B cell (primary cell): ENCODE measurements at regions not wholly inside any gene's neighbourhood (a gene's known extent, or its start where the extent isn't known, plus 50 kb on each side); places are given as distances from the start of the nearest gene placed in this dataset.

Experiments
- ATAC-seq: fragments of 200-7000 bp; cut with Tn5 transposase; one replicate; pipeline ENCODE4 v1.10.0; 2021; ENCODE audit warnings: low read depth, mild to moderate bottlenecking, moderate number of reproducible peaks, moderate library complexity
- CTCF ChIA-PET: fragments of 350-600 bp; sonication (Branson Sonifier 250); formaldehyde crosslinking; loops from one replicate; lab custom pipeline; 2021; ENCODE audit warnings: antibody characterized with exemption, inconsistent platforms; lab: Charles Lee
- POLR2A ChIA-PET: fragments of 350-600 bp; sonication (Branson Sonifier 250); formaldehyde crosslinking; loops from one replicate; lab custom pipeline; 2021; ENCODE audit warnings: antibody characterized with exemption; lab: Charles Lee
- DNase-seq: peaks from one replicate; pipeline ENCODE4 v3.0.0; 2013
- H2AFZ ChIP-seq: 2 replicates; pipeline ENCODE4 v1.6.1; 2012; ENCODE audit warnings: mild to moderate bottlenecking, low read depth, low read length; ENCODE audit not compliant: insufficient read depth, poor library complexity, severe bottlenecking
- H3K27ac ChIP-seq, 2 donors: 1 replicate in 1 of 2; 2 replicates in 1 of 2; pipeline ENCODE4 v1.5.1; 2012 to 2013; ENCODE audit warnings: low read length in 2 of 2, mild to moderate bottlenecking in 2 of 2, moderate library complexity in 1 of 2
- H3K27me3 ChIP-seq, 4 experiments: fragments of 200-600 bp in 1 of 4; sonication (generic) in 1 of 4; replicated peaks in 1 of 4; 1 replicate in 2 of 4; 2 replicates in 2 of 4; pipeline versions ENCODE4 v1.6.1 to v1.7.0; 2013 to 2016; ENCODE audit warnings: low read length in 3 of 4, mild to moderate bottlenecking in 2 of 4, mixed read lengths in 1 of 4, moderate library complexity in 1 of 4; ENCODE audit not compliant: insufficient read depth in 4 of 4, control insufficient read depth in 3 of 4; ENCODE audit errors: control extremely low read depth in 1 of 4
- H3K36me3 ChIP-seq, 2 experiments: replicated peaks in 1 of 2; 1 replicate in 1 of 2; 2 replicates in 1 of 2; pipeline versions ENCODE4 v1.6.1 to v1.7.1; 2013; ENCODE audit warnings: low read length in 1 of 2; ENCODE audit not compliant: insufficient read depth in 2 of 2, control insufficient read depth in 1 of 2; ENCODE audit errors: control extremely low read depth in 1 of 2, extremely low read depth in 1 of 2
- H3K4me1 ChIP-seq, 2 donors: fragments of 200-600 bp in 1 of 2; sonication (generic) in 1 of 2; 1 replicate in 1 of 2; 2 replicates in 1 of 2; pipeline versions ENCODE4 v1.5.1 to v1.6.1; 2013 to 2017; ENCODE audit warnings: low read length in 2 of 2; ENCODE audit not compliant: control insufficient read depth in 2 of 2, insufficient read depth in 2 of 2
- H3K4me2 ChIP-seq: replicated peaks from 2 replicates; pipeline ENCODE3; 2012; ENCODE audit warnings: mild to moderate bottlenecking, low read depth, low read length; ENCODE audit not compliant: poor library complexity, severe bottlenecking
- H3K4me3 ChIP-seq, 5 experiments: fragments of 200-600 bp in 1 of 5; sonication (generic) in 1 of 5; 1 replicate in 3 of 5; 2 replicates in 2 of 5; pipeline versions ENCODE4 v1.5.1 to v1.7.0; 2011 to 2016; ENCODE audit warnings: low read length in 4 of 5, mild to moderate bottlenecking in 4 of 5, low read depth in 2 of 5, control low read depth in 1 of 5, moderate library complexity in 1 of 5; ENCODE audit not compliant: insufficient read depth in 1 of 5; ENCODE audit errors: control extremely low read depth in 1 of 5, extremely low read depth in 1 of 5
- H3K79me2 ChIP-seq: fragments of 200-600 bp; sonication (generic); one replicate; pipeline ENCODE4 v1.6.0; 2016; ENCODE audit warnings: low read length; ENCODE audit not compliant: control insufficient read depth, insufficient read depth
- H3K9ac ChIP-seq: fragments of 200-600 bp; sonication (generic); 2 replicates; pipeline ENCODE4 v1.6.1; 2017; ENCODE audit warnings: mild to moderate bottlenecking, low read length, moderate library complexity
- H3K9me3 ChIP-seq, 3 donors: one replicate each; pipeline versions ENCODE4 v1.6.1 to v1.7.1; 2013; ENCODE audit warnings: low read length in 2 of 3; ENCODE audit not compliant: control insufficient read depth in 2 of 3, insufficient read depth in 1 of 3; ENCODE audit errors: control extremely low read depth in 1 of 3
- H4K20me1 ChIP-seq: 2 replicates; pipeline ENCODE4 v1.6.0; 2012; ENCODE audit warnings: mild to moderate bottlenecking, low read length; ENCODE audit not compliant: insufficient read depth, control insufficient read depth, poor library complexity, severe bottlenecking
- H3K27ac Mint-ChIP-seq: one replicate; pipeline ENCODE4 v1.8.0; 2021; ENCODE audit warnings: mixed read lengths
- H3K27me3 Mint-ChIP-seq: one replicate; pipeline ENCODE4 v1.8.0; 2021; ENCODE audit warnings: mixed read lengths
- H3K4me1 Mint-ChIP-seq: one replicate; pipeline ENCODE4 v1.8.0; 2021; ENCODE audit warnings: mixed read lengths
- H3K4me3 Mint-ChIP-seq: one replicate; pipeline ENCODE4 v1.8.0; 2021; ENCODE audit warnings: mixed read lengths
- H3K9me3 Mint-ChIP-seq: one replicate; pipeline ENCODE4 v1.8.0; 2022; ENCODE audit warnings: mixed read lengths; ENCODE audit not compliant: insufficient read depth
- EZH2 ChIP-seq: IDR thresholded peaks from 2 replicates; pipeline ENCODE4 v1.6.1; 2012; ENCODE audit warnings: borderline replicate concordance, low read depth, mild to moderate bottlenecking, moderate library complexity, low read length; ENCODE audit not compliant: insufficient read depth, poor library complexity, severe bottlenecking
- WGBS: methylation state at CpG from one replicate; pipeline ENCODE4 v1.1.5; 2013; ENCODE audit warnings: missing lambda C conversion rate; ENCODE audit not compliant: insufficient coverage; 5-methylcytosine and 5-hydroxymethylcytosine counted together
- intact Hi-C: fragments of 100-400 bp; cut with micrococcal nuclease; formaldehyde crosslinking; loops from one replicate; pipeline ENCODE4 v1.10.0; 2022
- TF ChIP-seq, protein P1 (sequence below): fragments of 200-600 bp; IDR thresholded peaks from one replicate; pipeline ENCODE4 v1.8.0; 2022; ENCODE audit warnings: antibody characterized with exemption, mild to moderate bottlenecking

DNA sequence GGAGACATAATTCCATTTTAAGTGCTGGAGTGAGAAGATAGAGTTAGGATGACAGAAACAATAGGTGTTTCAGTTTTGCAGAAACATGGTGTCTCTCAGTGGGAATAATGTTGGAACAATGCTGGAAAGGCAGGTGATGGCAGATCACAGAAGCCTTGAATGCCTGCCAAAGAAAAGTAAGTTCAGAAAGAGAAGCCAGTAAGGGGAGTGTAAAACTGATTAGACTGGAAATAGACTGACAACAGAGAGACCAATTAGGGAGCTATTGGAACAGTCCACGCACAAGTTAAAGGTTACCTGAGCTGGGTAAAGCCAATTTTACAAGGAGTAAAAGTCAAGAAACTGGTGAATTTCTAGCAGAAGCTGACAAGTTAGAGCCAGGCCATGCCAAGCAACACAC is 142.9 kb downstream of the TFAP2A start:
- 71% methylated on average over 1 of the region's 1 CpG for WGBS
- no peaks in the 10 kb centered on the region for H3K79me2 ChIP-seq
- DNase-seq (no peak), ATAC-seq (no peak)
- ChIA-PET CTCF (no interaction called here), POLR2A (no interaction called here)
- no peak overlapping the region for H3K9ac ChIP-seq
- H3K4me1 Mint-ChIP-seq = no peaks in the 10 kb centered on the region
- no peak overlapping the region for H3K4me2 ChIP-seq
- H3K27me3 Mint-ChIP-seq = peaks cover 29% of the 10 kb centered on the region
- peaks cover 0 to 9% (median 0%) of the 10 kb centered on the region in 4 experiments for H3K27me3 ChIP-seq
- H3K9me3 Mint-ChIP-seq = no peaks in the 10 kb centered on the region
- H3K4me3 ChIP-seq = no peak overlapping the region
- no peak overlapping the region for H3K4me3 Mint-ChIP-seq
- H3K36me3 ChIP-seq = no peaks in the 10 kb centered on the region
- intact Hi-C loops = no loop called here
- no peaks in the 10 kb centered on the region for H3K4me1 ChIP-seq
- no peak overlapping the region for H2AFZ ChIP-seq
- H3K27ac Mint-ChIP-seq = no peak overlapping the region
- H4K20me1 ChIP-seq = no peaks in the 10 kb centered on the region
- H3K27ac ChIP-seq = no peak overlapping the region
- H3K9me3 ChIP-seq = no peaks in the 10 kb centered on the region
- TF ChIP-seq, protein P1, sequence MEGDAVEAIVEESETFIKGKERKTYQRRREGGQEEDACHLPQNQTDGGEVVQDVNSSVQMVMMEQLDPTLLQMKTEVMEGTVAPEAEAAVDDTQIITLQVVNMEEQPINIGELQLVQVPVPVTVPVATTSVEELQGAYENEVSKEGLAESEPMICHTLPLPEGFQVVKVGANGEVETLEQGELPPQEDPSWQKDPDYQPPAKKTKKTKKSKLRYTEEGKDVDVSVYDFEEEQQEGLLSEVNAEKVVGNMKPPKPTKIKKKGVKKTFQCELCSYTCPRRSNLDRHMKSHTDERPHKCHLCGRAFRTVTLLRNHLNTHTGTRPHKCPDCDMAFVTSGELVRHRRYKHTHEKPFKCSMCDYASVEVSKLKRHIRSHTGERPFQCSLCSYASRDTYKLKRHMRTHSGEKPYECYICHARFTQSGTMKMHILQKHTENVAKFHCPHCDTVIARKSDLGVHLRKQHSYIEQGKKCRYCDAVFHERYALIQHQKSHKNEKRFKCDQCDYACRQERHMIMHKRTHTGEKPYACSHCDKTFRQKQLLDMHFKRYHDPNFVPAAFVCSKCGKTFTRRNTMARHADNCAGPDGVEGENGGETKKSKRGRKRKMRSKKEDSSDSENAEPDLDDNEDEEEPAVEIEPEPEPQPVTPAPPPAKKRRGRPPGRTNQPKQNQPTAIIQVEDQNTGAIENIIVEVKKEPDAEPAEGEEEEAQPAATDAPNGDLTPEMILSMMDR = no peak
- TF ChIP-seq EZH2 = no peak

DNA sequence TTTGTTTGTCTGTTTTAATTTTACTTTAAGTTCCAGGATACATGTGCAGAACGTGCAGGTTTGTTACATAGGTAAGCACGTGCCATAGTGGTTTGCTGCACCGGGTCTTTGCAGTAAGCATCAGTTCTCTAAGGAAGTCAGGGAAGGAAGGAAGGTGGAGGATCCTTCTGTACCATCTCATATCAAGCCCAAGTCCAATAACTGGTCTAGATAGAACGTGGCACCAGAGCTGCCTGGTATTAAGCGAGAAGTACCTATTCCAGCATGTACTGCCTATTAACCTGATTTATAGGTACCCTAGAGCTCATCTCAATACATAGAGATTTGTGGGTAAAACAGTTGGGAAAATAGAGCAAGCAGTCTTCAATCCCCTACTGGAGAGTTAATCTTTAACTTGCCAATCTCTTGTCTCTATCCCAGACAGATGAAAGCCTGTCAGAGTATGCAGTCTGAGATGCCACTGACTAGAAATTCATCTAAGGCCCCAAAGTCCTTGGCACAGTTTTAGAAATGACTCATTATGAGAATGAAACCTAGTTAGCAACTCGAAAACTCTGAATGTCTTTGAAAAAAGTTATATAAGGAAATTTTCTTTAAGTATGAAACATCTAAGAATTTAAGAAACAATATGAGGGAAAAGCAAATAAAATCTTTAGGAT is 144.9 kb downstream of the TFAP2A start:
- Mint-ChIP-seq H3K4me1 (no peaks in the 10 kb centered on the region), H3K27me3 (peaks cover 33% of the 10 kb centered on the region), H3K4me3 (no peak overlapping the region), H3K27ac (no peak overlapping the region), H3K9me3 (no peaks in the 10 kb centered on the region)
- Histone ChIP-seq H4K20me1 (no peaks in the 10 kb centered on the region), H3K4me2 (no peak overlapping the region), H2AFZ (no peak overlapping the region), H3K4me3 (no peak overlapping the region), H3K27me3 (peaks cover 0 to 9% (median 0%) of the 10 kb centered on the region in 4 experiments), H3K79me2 (no peaks in the 10 kb centered on the region), H3K36me3 (no peaks in the 10 kb centered on the region), H3K9ac (no peak overlapping the region), H3K9me3 (no peaks in the 10 kb centered on the region), H3K4me1 (no peaks in the 10 kb centered on the region), H3K27ac (no peak overlapping the region)
- intact Hi-C loops = no loop called here
- DNase-seq (no peak), ATAC-seq (no peak)
- ChIA-PET CTCF (no interaction called here), POLR2A (no interaction called here)
- no CpG with 5 or more reads among the region's 6 CpGs for WGBS
- TF ChIP-seq EZH2 = no peak
- TF ChIP-seq, protein P1 = no peak
